Cerebellar nuclear complex (tissue), 1 donor: ENCODE measurements at regions not wholly inside any gene's neighbourhood (a gene's known extent, or its start where the extent isn't known, plus 50 kb on each side); places are given as distances from the start of the nearest gene placed in this dataset.
"Not testable (repeated sequence)": the region's sequence is repeated elsewhere in the genome, so short reads cannot be mapped to it uniquely, and the experiment has no call there.

Experiments used
- DNase-seq, 2 experiments: peaks; one replicate each; lab custom pipeline; 2025; lab: John Stamatoyannopoulos, UW

DNA sequence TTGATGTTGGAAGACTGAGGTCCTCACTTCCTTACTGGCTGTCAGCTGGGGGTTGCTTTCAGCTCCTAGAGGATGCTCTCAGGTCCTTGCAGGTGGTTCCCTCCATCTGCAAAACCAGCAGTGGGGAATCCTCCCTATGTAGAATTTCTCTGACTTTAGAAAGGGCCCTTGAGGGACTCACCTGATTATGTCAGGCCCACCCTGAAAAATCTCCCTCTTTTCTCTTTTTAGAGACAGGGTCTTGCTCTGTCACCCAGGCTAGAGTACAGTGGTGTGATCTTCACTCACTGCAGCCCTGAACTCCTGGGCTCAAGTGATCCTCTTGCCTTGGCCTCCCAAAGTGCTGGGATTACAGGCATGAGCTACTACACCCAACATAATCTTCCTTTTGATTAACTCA is 102.9 kb upstream of the MCHR2 start:
- DNase-seq: no peak

- DNase-seq: no peak
Measured at GRCh38 chr6:100096341-100096740, 102.3 kb upstream of the MCHR2 start.

DNA sequence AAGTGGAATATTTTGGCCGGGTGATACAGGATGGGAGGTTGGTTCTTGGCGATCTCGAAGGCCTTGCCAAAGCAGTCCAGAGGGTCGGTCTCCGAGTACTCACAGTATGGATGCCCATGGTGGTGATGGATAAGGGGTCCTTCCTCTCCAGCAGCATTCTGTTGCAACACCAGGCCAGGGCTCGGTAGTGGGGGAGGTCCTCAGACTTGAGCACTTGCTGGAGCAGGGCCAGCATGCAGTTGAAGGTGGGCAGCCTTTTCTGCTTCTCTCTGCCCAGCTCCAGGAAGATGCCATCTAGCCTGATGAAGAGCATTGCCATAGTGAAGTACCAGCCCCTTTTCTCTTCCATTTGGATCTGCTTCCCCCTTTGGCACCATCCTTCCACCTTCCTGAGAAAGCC is 99.4 kb upstream of the MCHR2 start:
- no peak for DNase-seq

- no peak for DNase-seq
Measured at GRCh38 chr6:100088009-100088408, 94.0 kb upstream of the MCHR2 start.

- DNase-seq: no peak
Measured at GRCh38 chr6:100084991-100085364, 91.0 kb upstream of the MCHR2 start.

- no peak for DNase-seq
Measured at GRCh38 chr6:100084316-100084990, 90.4 kb upstream of the MCHR2 start.

DNA sequence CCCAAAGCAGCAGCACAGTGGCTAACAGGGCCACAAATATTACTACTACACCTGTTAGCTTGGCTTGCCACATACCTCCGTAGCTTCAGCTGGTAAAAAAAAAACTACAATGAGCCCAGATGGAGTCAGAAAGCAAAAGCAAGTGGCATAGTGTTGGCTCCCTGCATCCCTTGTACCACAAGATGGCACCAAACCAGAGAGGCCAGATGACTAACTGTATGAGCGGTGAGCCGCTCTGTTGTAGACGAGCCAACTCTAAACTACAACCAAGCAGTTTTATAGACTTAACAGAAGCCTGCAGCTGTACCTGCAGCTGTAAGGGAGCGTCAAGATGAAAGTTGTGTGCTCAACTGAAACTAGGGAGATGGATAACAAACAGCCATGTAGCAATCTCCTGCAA is 84.5 kb upstream of the MCHR2 start:
- DNase-seq: no peak

DNA sequence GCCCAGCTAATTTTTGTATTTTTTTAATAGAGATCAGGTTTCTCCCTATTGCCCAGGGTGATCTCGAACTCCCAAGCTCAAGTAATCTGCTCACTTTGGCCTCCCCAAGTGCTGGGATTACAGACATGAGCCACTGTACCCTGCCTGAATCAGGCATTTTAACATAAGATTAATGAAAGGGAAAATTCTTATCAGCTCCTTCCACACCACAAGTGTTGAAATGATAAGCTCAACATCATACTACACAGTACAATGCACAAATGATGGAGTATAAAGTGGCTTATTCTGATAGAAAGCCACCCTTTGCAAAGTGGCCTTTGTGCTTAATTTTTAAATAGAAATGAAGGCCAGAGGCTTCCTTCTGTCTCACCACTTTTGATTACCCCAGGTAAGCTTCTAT is 71.3 kb upstream of the MCHR2 start:
- DNase-seq: no peak

GRCh38 chr6:100062621-100063020 is 68.6 kb upstream of the MCHR2 start:
- DNase-seq: no peak

GRCh38 chr6:100057941-100058340 is 63.9 kb upstream of the MCHR2 start:
- DNase-seq: no peak

GRCh38 chr6:100050550-100050949 is 56.5 kb upstream of the MCHR2 start:
- DNase-seq: no peak

- not testable (repeated sequence) for DNase-seq
Measured at GRCh38 chr6:100043961-100044360, 49.9 kb upstream of the MCHR2 start.
